ENCODE measurements at regions not wholly inside any gene's neighbourhood (a gene's known extent, or its start where the extent isn't known, plus 50 kb on each side); places are given as distances from the start of the nearest gene placed in this dataset.

DNA sequence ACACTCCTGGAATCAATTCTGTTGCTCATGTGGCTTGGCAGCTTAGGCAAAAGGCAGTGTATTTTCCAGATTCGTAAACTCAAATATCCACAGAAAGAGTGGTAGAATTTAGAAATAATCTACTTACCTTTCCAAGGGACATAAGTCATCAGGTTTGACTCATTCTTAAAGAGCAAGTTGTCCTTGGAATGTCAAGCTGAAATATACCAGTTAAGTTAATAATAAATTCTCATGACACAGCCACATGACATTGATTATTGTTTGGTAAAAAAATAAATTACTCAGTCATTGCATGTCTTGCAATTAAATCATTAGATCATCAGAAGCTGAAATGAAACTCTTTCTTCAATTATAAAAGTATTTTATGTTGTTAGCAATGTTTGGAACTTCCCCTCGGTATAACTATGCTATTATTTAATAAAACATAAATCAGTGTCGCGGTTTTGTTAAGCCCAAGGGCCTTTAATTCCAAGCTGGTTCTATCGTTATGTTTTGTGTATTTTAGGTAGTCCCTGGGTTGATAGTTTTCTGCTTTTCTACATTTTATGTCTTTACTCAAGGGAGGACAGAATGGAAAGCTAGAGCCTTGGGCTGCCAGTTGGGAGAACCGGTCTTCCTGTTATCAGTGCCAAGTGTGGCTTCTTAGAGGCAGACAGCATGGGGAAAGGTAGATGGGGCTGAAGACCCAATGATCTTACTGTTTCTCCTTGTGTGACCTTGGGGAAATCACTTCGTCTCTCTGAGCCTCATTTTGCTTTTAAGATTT lies 79.3 kb upstream of the PRLR start:
- intact Hi-C loops (cut with DNase I; ENCODE audit: low total_unique reads), result loop anchor here (10.0 kb wide), 1 partner anchor 1115 kb away; no protein-coding TSS in a partner anchor
- Histone ChIP-seq H3K27ac (no peak overlapping the region), H3K27me3 (no peaks in the 10 kb centered on the region), H3K4me3 (no peak overlapping the region), H3K36me3 (no peaks in the 10 kb centered on the region), H3K4me1 (peaks cover 0 to 3% (median 0%) of the 10 kb centered on the region in 4 donors), H3K9me3 (no peaks in the 10 kb centered on the region)
- no peak for DNase-seq
- TF ChIP-seq, protein P1, sequence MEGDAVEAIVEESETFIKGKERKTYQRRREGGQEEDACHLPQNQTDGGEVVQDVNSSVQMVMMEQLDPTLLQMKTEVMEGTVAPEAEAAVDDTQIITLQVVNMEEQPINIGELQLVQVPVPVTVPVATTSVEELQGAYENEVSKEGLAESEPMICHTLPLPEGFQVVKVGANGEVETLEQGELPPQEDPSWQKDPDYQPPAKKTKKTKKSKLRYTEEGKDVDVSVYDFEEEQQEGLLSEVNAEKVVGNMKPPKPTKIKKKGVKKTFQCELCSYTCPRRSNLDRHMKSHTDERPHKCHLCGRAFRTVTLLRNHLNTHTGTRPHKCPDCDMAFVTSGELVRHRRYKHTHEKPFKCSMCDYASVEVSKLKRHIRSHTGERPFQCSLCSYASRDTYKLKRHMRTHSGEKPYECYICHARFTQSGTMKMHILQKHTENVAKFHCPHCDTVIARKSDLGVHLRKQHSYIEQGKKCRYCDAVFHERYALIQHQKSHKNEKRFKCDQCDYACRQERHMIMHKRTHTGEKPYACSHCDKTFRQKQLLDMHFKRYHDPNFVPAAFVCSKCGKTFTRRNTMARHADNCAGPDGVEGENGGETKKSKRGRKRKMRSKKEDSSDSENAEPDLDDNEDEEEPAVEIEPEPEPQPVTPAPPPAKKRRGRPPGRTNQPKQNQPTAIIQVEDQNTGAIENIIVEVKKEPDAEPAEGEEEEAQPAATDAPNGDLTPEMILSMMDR (IDR thresholded peaks at IDR 0.05), result no peak

DNA sequence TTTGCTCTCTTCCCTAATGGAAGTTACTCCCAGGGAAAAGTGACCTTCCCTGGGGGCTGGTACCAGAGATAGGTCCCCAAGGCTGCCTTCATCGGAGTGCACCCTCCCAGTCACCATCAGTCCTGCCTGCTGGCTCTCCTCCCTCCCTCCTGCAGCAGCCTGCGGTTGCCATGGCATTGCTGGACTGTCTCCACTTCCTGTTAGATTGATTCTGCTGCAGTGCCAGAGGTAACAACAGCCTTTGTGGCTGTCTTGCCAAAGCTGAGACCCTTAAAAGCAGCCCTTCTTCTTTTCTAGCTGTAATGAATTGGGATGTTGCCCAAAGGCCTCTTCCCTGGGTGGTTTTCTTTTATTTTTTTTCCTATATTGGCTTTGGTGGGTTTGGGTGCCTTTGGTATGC lies 78.1 kb upstream of the PRLR start:
- intact Hi-C loops (cut with DNase I; ENCODE audit: low total_unique reads), result loop anchor here (10.0 kb wide), 1 partner anchor 1116 kb away; no protein-coding TSS in a partner anchor
- TF ChIP-seq, protein P1 (IDR thresholded peaks at IDR 0.05), result no peak
- peaks cover 0 to 3% (median 0%) of the 10 kb centered on the region in 4 donors for H3K4me1 ChIP-seq
- no peak for DNase-seq
- H3K9me3 ChIP-seq, result no peaks in the 10 kb centered on the region
- no peak overlapping the region for H3K27ac ChIP-seq
- no peaks in the 10 kb centered on the region for H3K27me3 ChIP-seq
- no peak overlapping the region for H3K4me3 ChIP-seq
- H3K36me3 ChIP-seq, result no peaks in the 10 kb centered on the region

DNA sequence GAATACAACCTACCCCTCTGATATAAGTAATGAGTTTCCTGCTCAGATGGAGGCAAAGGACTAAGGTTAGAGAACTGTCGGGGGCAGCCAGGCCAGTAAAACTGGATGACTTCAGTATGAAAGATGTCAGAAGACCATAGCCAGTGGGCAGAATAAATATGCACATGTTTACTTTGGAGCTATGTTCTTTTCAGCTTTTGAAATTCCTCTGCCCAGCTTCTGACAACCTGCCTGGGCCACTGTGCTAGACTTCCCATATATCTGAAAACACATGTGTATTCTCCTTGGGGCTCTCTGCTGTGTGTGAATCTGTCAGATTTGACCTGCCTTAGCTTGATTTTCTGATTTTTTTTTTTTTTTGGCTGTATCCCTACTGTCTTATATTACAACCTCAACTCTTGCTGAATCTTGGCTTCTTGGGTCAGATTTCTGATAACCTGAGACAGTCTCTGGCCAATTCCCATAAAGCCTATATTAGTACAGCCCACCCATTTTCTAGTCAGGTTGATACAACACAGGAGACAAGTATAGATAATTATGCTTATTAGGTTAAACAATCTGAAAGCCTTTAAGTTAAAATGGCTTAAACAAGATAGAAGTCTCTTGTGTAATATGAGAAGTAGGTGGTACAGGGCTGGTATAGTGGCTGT lies 76.6 kb upstream of the PRLR start:
- TF ChIP-seq, protein P1 (IDR thresholded peaks at IDR 0.05), result no peak
- intact Hi-C loops (cut with DNase I; ENCODE audit: low total_unique reads), result loop anchor here (10.0 kb wide), 1 partner anchor 1118 kb away; no protein-coding TSS in a partner anchor
- peaks cover 0 to 3% (median 0%) of the 10 kb centered on the region in 4 donors for H3K4me1 ChIP-seq
- H3K4me3 ChIP-seq, result no peak overlapping the region
- no peak for DNase-seq
- no peaks in the 10 kb centered on the region for H3K27me3 ChIP-seq
- H3K9me3 ChIP-seq, result no peaks in the 10 kb centered on the region
- no peak overlapping the region for H3K27ac ChIP-seq
- no peaks in the 10 kb centered on the region for H3K36me3 ChIP-seq

DNA sequence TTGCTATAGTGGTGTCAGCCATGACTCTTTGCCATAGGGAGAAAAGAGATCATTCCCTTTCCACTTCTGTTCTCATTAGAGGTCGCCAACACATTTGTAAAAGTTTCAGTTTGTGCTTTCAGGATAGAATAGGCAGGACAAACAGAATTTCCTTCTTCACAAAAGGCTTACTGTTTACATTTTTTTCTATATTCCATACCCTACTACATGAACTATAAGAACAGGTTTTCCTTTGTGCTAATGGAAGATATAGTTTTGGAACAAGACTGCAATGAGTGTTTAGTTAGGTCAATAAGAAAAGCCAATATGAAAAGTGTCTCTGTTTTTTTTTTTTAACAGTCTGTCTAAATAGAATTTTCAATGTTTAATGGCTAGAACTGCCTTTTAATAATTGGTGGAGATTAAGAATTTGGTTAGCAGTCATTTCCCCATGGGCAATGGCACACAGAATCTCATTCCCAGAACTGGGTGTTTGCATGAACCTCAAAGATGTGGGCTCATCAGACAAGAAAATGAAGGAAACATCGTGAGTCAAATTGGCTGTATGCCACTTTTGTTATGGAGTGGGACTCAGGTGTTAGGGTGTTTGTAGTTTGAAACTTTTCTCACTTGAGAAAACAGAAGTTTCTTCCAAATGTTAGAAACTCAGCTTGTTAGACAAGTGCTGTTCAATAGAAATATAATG lies 75.2 kb upstream of the PRLR start:
- peaks cover 0 to 3% (median 0%) of the 10 kb centered on the region in 4 donors for H3K4me1 ChIP-seq
- intact Hi-C loops (cut with DNase I; ENCODE audit: low total_unique reads), result loop anchor here (10.0 kb wide), 1 partner anchor 1119 kb away; no protein-coding TSS in a partner anchor
- no peak overlapping the region for H3K27ac ChIP-seq
- no peaks in the 10 kb centered on the region for H3K9me3 ChIP-seq
- no peaks in the 10 kb centered on the region for H3K27me3 ChIP-seq
- no peak for DNase-seq
- H3K36me3 ChIP-seq, result no peaks in the 10 kb centered on the region
- TF ChIP-seq, protein P1 (IDR thresholded peaks at IDR 0.05), result no peak
- no peak overlapping the region for H3K4me3 ChIP-seq

DNA sequence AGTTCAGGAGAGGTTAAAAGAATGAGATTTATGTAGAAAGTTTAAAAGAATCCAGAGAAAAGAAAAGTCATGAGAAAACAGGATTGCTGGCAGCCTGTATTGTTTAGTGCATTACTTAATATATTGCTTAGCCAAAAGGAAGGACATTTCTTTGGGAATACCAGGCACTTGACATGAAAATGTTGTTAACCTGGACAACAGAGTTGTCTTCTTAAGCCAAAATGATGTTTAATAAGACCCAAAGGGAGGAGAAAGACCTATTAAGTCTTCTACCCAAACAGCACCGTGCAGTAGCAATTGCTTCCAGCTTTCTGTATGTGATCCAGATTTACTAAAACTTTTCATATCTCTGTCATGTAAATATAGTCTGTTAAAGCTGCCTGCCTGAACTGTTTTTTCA lies 74.0 kb upstream of the PRLR start:
- DNase-seq, result no peak
- H3K27ac ChIP-seq, result no peak overlapping the region
- no peaks in the 10 kb centered on the region for H3K9me3 ChIP-seq
- no peaks in the 10 kb centered on the region for H3K36me3 ChIP-seq
- no peaks in the 10 kb centered on the region for H3K27me3 ChIP-seq
- no peak overlapping the region for H3K4me3 ChIP-seq
- TF ChIP-seq, protein P1 (IDR thresholded peaks at IDR 0.05), result no peak
- H3K4me1 ChIP-seq, result peaks cover 0 to 3% (median 0%) of the 10 kb centered on the region in 4 donors
- intact Hi-C loops (cut with DNase I; ENCODE audit: low total_unique reads), result loop anchor here (10.0 kb wide), 1 partner anchor 1121 kb away; no protein-coding TSS in a partner anchor
